B cell (primary cell): ENCODE measurements at regions not wholly inside any gene's neighbourhood (a gene's known extent, or its start where the extent isn't known, plus 50 kb on each side); places are given as distances from the start of the nearest gene placed in this dataset.

ENCODE experiments used
- ATAC-seq: fragments of 200-7000 bp; cut with Tn5 transposase; one replicate; pipeline ENCODE4 v1.10.0; 2021; ENCODE audit warnings: low read depth, mild to moderate bottlenecking, moderate number of reproducible peaks, moderate library complexity
- CTCF ChIA-PET: fragments of 350-600 bp; sonication (Branson Sonifier 250); formaldehyde crosslinking; loops from one replicate; lab custom pipeline; 2021; ENCODE audit warnings: antibody characterized with exemption, inconsistent platforms; lab: Charles Lee
- POLR2A ChIA-PET: fragments of 350-600 bp; sonication (Branson Sonifier 250); formaldehyde crosslinking; loops from one replicate; lab custom pipeline; 2021; ENCODE audit warnings: antibody characterized with exemption; lab: Charles Lee
- DNase-seq: peaks from one replicate; pipeline ENCODE4 v3.0.0; 2013
- H2AFZ ChIP-seq: 2 replicates; pipeline ENCODE4 v1.6.1; 2012; ENCODE audit warnings: mild to moderate bottlenecking, low read depth, low read length; ENCODE audit not compliant: insufficient read depth, poor library complexity, severe bottlenecking
- H3K27ac ChIP-seq, 2 donors: 1 replicate in 1 of 2; 2 replicates in 1 of 2; pipeline ENCODE4 v1.5.1; 2012 to 2013; ENCODE audit warnings: low read length in 2 of 2, mild to moderate bottlenecking in 2 of 2, moderate library complexity in 1 of 2
- H3K27me3 ChIP-seq, 4 experiments: fragments of 200-600 bp in 1 of 4; sonication (generic) in 1 of 4; replicated peaks in 1 of 4; 1 replicate in 2 of 4; 2 replicates in 2 of 4; pipeline versions ENCODE4 v1.6.1 to v1.7.0; 2013 to 2016; ENCODE audit warnings: low read length in 3 of 4, mild to moderate bottlenecking in 2 of 4, mixed read lengths in 1 of 4, moderate library complexity in 1 of 4; ENCODE audit not compliant: insufficient read depth in 4 of 4, control insufficient read depth in 3 of 4; ENCODE audit errors: control extremely low read depth in 1 of 4
- H3K36me3 ChIP-seq, 2 experiments: replicated peaks in 1 of 2; 1 replicate in 1 of 2; 2 replicates in 1 of 2; pipeline versions ENCODE4 v1.6.1 to v1.7.1; 2013; ENCODE audit warnings: low read length in 1 of 2; ENCODE audit not compliant: insufficient read depth in 2 of 2, control insufficient read depth in 1 of 2; ENCODE audit errors: control extremely low read depth in 1 of 2, extremely low read depth in 1 of 2
- H3K4me1 ChIP-seq, 2 donors: fragments of 200-600 bp in 1 of 2; sonication (generic) in 1 of 2; 1 replicate in 1 of 2; 2 replicates in 1 of 2; pipeline versions ENCODE4 v1.5.1 to v1.6.1; 2013 to 2017; ENCODE audit warnings: low read length in 2 of 2; ENCODE audit not compliant: control insufficient read depth in 2 of 2, insufficient read depth in 2 of 2
- H3K4me2 ChIP-seq: replicated peaks from 2 replicates; pipeline ENCODE3; 2012; ENCODE audit warnings: mild to moderate bottlenecking, low read depth, low read length; ENCODE audit not compliant: poor library complexity, severe bottlenecking
- H3K4me3 ChIP-seq, 5 experiments: fragments of 200-600 bp in 1 of 5; sonication (generic) in 1 of 5; 1 replicate in 3 of 5; 2 replicates in 2 of 5; pipeline versions ENCODE4 v1.5.1 to v1.7.0; 2011 to 2016; ENCODE audit warnings: low read length in 4 of 5, mild to moderate bottlenecking in 4 of 5, low read depth in 2 of 5, control low read depth in 1 of 5, moderate library complexity in 1 of 5; ENCODE audit not compliant: insufficient read depth in 1 of 5; ENCODE audit errors: control extremely low read depth in 1 of 5, extremely low read depth in 1 of 5
- H3K79me2 ChIP-seq: fragments of 200-600 bp; sonication (generic); one replicate; pipeline ENCODE4 v1.6.0; 2016; ENCODE audit warnings: low read length; ENCODE audit not compliant: control insufficient read depth, insufficient read depth
- H3K9ac ChIP-seq: fragments of 200-600 bp; sonication (generic); 2 replicates; pipeline ENCODE4 v1.6.1; 2017; ENCODE audit warnings: mild to moderate bottlenecking, low read length, moderate library complexity
- H3K9me3 ChIP-seq, 3 donors: one replicate each; pipeline versions ENCODE4 v1.6.1 to v1.7.1; 2013; ENCODE audit warnings: low read length in 2 of 3; ENCODE audit not compliant: control insufficient read depth in 2 of 3, insufficient read depth in 1 of 3; ENCODE audit errors: control extremely low read depth in 1 of 3
- H4K20me1 ChIP-seq: 2 replicates; pipeline ENCODE4 v1.6.0; 2012; ENCODE audit warnings: mild to moderate bottlenecking, low read length; ENCODE audit not compliant: insufficient read depth, control insufficient read depth, poor library complexity, severe bottlenecking
- H3K27ac Mint-ChIP-seq: one replicate; pipeline ENCODE4 v1.8.0; 2021; ENCODE audit warnings: mixed read lengths
- H3K27me3 Mint-ChIP-seq: one replicate; pipeline ENCODE4 v1.8.0; 2021; ENCODE audit warnings: mixed read lengths
- H3K4me1 Mint-ChIP-seq: one replicate; pipeline ENCODE4 v1.8.0; 2021; ENCODE audit warnings: mixed read lengths
- H3K4me3 Mint-ChIP-seq: one replicate; pipeline ENCODE4 v1.8.0; 2021; ENCODE audit warnings: mixed read lengths
- H3K9me3 Mint-ChIP-seq: one replicate; pipeline ENCODE4 v1.8.0; 2022; ENCODE audit warnings: mixed read lengths; ENCODE audit not compliant: insufficient read depth
- EZH2 ChIP-seq: IDR thresholded peaks from 2 replicates; pipeline ENCODE4 v1.6.1; 2012; ENCODE audit warnings: borderline replicate concordance, low read depth, mild to moderate bottlenecking, moderate library complexity, low read length; ENCODE audit not compliant: insufficient read depth, poor library complexity, severe bottlenecking
- WGBS: methylation state at CpG from one replicate; pipeline ENCODE4 v1.1.5; 2013; ENCODE audit warnings: missing lambda C conversion rate; ENCODE audit not compliant: insufficient coverage; 5-methylcytosine and 5-hydroxymethylcytosine counted together
- intact Hi-C: fragments of 100-400 bp; cut with micrococcal nuclease; formaldehyde crosslinking; loops from one replicate; pipeline ENCODE4 v1.10.0; 2022
- TF ChIP-seq, protein P1 (sequence below): fragments of 200-600 bp; IDR thresholded peaks from one replicate; pipeline ENCODE4 v1.8.0; 2022; ENCODE audit warnings: antibody characterized with exemption, mild to moderate bottlenecking

DNA sequence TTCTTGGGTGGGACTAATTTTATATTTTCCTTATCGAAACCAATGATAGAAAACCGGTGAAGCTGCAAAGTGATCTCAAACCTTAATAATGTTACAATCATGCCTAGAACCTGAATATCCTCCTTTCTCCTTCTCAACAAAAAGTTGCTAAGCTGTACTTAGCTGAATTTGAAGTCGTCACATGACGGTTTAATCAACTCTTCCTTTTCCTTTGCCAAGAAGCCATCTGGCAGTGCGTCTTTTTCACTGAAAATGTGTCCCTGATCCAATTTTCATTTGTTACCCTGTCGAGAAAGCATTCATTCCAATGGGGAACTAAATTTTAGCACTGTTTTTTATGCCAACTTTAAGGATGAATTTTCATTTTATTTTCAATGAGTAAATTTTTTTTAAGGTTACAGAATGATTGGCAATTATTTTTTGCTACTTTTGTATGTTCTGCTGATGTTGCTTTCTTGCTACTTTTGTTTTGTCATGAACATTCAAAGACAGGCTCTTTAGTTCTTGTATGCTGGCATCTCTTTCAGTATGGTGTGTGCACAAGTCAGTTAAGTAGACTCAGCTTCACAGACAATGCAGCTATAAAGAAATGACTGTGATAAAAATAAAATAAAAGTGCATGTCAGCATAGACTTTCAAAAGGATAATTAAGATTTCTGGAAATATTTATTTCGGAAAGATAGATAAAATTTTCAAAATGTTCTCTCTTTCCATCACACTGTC is 980.0 kb downstream of the DNAJB9 start:
- H3K4me3 ChIP-seq: no peak overlapping the region
- Mint-ChIP-seq H3K9me3 (peaks cover 6% of the 10 kb centered on the region), H3K4me3 (no peak overlapping the region), H3K27me3 (no peaks in the 10 kb centered on the region), H3K4me1 (no peaks in the 10 kb centered on the region), H3K27ac (no peak overlapping the region)
- intact Hi-C loops: no loop called here
- ChIA-PET POLR2A (no interaction called here), CTCF (no interaction called here)
- H2AFZ ChIP-seq: no peak overlapping the region
- ATAC-seq (no peak), DNase-seq (no peak)
- no peak overlapping the region for H3K9ac ChIP-seq
- no peak overlapping the region for H3K4me2 ChIP-seq
- H3K4me1 ChIP-seq: no peaks in the 10 kb centered on the region
- peaks cover 0 to 11% (median 0%) of the 10 kb centered on the region in 3 donors for H3K9me3 ChIP-seq
- no peaks in the 10 kb centered on the region for H3K79me2 ChIP-seq
- WGBS: 97% methylated on average over 4 of the region's 7 CpGs
- H3K27me3 ChIP-seq: no peaks in the 10 kb centered on the region
- TF ChIP-seq EZH2: no peak
- TF ChIP-seq, protein P1, sequence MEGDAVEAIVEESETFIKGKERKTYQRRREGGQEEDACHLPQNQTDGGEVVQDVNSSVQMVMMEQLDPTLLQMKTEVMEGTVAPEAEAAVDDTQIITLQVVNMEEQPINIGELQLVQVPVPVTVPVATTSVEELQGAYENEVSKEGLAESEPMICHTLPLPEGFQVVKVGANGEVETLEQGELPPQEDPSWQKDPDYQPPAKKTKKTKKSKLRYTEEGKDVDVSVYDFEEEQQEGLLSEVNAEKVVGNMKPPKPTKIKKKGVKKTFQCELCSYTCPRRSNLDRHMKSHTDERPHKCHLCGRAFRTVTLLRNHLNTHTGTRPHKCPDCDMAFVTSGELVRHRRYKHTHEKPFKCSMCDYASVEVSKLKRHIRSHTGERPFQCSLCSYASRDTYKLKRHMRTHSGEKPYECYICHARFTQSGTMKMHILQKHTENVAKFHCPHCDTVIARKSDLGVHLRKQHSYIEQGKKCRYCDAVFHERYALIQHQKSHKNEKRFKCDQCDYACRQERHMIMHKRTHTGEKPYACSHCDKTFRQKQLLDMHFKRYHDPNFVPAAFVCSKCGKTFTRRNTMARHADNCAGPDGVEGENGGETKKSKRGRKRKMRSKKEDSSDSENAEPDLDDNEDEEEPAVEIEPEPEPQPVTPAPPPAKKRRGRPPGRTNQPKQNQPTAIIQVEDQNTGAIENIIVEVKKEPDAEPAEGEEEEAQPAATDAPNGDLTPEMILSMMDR: no peak
- no peaks in the 10 kb centered on the region for H4K20me1 ChIP-seq
- no peak overlapping the region for H3K27ac ChIP-seq
- H3K36me3 ChIP-seq: no peaks in the 10 kb centered on the region

DNA sequence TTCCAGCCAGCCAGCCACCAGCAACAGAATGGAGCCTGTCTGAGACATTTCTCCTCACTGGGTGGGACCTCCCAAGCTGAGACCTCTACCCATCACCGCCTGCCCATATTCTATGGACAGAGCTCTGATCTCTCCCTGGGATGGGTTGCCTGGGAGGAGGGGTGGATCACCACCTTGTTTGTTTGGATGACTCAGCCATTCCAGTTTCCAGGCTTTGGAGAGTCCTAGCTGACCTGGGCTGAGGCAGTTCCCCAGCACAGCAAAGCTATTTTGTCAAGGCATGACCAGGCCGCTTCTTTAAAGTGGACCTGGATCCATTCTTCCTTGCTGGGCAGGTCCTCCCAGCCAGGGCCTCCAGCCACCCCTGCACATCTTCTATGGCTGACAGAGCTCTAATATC is 982.3 kb downstream of the DNAJB9 start:
- POLR2A ChIA-PET: no interaction called here
- Histone ChIP-seq H3K4me2 (no peak overlapping the region), H3K27ac (no peak overlapping the region), H3K79me2 (no peaks in the 10 kb centered on the region), H3K9ac (no peak overlapping the region), H3K36me3 (no peaks in the 10 kb centered on the region), H3K4me3 (no peak overlapping the region), H3K27me3 (no peaks in the 10 kb centered on the region), H3K4me1 (no peaks in the 10 kb centered on the region), H4K20me1 (no peaks in the 10 kb centered on the region), H2AFZ (no peak overlapping the region), H3K9me3 (peaks cover 0 to 11% (median 0%) of the 10 kb centered on the region in 3 donors)
- Mint-ChIP-seq H3K4me3 (no peak overlapping the region), H3K27ac (no peak overlapping the region), H3K4me1 (no peaks in the 10 kb centered on the region), H3K27me3 (no peaks in the 10 kb centered on the region), H3K9me3 (peaks cover 6% of the 10 kb centered on the region)
- DNase-seq (no peak), ATAC-seq (no peak)
- WGBS: 100% methylated on average over 1 of the region's 2 CpGs
- CTCF ChIA-PET: no interaction called here
- intact Hi-C loops: no loop called here
- TF ChIP-seq EZH2: no peak
- TF ChIP-seq, protein P1: no peak
